Stimulated activated CD8-positive, alpha-beta memory T cell treated with anti-CD3 and anti-CD28 coated beads, Interleukin-4, amount 100 ng/mL, for 48 hours (primary cell): ENCODE measurements at regions not wholly inside any gene's neighbourhood (a gene's known extent, or its start where the extent isn't known, plus 50 kb on each side); places are given as distances from the start of the nearest gene placed in this dataset.

Experiments
- DNase-seq: peaks from one replicate; pipeline ENCODE4 v3.0.0-alpha.2; 2020

DNA sequence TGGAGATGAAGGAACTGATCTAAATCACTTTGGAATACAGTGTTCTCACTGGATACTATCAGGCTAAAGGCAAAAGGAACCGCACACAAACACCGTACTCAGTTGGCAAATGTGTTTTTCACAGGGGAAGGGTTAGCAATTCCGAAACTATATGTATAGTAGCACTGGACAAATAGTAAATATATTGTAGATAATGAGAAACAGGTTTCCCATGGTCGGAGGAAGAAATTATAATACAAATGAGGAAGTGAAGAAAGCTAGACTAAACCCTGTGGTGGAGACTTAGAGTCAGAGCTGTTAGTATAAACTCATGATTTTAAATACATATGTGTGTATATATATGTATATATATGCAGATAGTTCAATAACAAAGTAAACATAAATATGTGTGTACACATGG is 414.1 kb upstream of the SALL1 start:
- DNase-seq, result no peak

DNA sequence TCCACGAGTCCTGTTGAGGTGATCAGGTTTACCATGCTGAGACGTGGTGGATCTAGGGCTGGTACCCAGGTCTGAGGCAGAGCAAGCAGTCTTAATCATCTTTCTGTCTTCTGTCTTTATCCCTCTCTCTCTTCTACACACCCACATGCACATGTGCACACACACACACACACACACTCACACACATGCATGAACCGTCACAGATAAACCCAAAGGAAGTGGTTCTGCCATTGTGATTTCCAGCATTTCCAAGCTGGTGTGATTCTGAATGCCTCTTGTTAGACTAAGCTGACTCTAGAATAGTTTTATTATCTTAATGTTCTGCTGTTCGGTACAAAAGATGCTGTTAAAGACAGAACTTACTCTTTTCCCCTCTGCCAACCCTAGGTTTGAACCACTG is 411.8 kb upstream of the SALL1 start:
- no peak for DNase-seq

DNA sequence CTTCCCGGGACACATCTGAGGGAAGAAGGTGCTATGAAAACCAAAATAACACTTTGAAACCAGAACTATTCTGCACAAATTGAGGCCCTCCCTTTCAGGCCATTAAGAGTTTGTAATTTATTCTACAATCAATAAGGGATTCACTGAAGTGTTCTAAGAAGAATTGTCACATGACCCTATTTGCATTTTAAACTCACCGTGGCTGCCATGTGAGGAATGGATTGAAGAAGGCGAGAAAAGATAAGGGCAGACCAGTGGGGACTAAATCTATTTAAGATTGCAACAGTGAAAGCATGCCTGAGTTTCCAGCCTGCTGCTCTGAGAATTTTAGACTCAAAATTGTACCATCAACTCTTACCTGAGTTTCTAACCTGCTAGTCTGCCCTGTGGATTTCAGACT is 408.8 kb upstream of the SALL1 start:
- DNase-seq, result no peak

DNA sequence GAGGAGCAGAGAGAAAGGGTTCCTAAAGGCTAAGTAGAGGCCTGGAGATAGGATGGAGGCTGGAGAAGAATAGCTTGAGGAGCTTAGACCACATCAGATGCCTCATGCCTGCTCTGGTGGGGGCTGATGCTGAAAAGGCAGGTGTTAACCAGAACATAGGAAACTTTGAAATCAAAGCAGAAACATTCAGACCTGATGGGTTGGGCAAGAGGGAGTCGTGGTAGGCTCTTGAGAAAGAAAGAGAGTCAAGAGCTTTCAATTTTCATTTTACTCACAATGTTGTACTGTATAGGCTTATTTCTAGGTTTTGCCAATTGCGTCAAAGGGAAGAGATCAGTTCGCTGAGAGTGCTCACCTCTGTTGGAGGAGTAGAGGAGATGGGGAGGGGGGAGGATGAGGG is 406.6 kb upstream of the SALL1 start:
- DNase-seq, result no peak

DNA sequence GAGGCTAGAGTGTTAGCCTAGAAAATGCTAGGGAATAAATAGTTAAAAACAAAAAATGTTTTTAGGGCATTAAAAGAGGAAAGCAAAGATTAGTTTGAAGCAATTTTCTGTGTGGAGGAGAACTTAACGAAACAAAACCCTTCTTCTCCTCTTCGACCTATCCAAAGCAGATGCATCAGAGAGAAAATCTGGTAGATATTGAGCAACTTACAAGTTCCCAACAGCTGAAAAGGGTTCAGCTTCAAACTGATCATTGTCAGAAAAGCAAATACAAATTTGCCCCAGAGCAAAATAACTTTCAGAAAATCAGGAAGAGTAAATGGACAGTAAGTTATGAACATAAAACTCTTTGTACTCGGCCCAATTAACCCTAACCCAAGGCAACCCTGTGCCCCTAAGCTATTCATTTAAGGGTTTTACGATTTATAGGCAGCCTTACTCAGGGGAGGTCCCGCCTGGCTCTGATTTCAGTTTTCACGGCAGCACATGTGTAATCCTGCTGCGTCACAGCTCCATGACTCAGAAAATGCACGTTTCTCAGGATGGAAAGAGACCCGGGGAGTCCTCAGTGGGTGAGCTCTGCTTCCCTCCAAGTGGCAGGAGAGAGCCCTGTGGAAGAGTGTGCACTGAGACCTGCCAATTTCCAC is 405.7 kb upstream of the SALL1 start:
- DNase-seq, result no peak

DNA sequence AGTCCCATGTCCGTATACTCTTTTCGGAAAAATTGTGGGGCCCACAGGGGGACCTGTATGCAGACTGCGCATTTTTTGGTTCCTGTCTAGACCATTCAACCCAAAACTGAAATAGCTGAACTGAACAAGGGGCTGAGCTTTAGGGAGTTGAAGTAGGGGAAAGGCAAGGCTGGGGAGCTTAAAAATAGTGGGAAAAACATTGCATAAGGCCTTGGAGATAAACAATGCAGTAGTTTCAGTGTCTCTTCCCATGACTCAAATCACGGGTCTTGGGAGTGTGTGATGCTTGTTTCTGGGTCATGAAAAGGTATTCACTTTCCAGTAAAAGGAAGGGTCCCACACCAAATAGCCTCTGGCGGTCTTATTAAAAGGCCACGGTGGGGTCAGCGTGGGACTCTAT is 402.8 kb upstream of the SALL1 start:
- DNase-seq, result no peak

DNA sequence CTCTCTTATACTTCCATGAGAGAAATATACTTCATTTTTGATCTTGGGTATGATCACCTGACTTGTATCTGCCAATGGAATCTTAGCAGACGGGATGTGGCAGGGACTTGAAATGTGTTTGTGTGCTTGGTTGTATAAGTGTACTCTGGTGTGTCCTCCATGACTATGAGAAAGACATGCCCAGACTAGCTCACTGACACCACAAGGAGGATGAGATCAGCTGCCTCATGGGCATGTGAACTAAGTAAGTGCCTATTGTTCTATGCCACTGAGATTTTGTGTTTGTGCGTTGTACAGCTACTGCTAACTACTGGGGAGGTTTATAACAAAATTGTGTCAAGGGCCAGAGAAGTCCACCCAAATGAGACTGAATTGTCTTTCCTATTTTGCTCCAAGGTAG is 402.2 kb upstream of the SALL1 start:
- no peak for DNase-seq

DNA sequence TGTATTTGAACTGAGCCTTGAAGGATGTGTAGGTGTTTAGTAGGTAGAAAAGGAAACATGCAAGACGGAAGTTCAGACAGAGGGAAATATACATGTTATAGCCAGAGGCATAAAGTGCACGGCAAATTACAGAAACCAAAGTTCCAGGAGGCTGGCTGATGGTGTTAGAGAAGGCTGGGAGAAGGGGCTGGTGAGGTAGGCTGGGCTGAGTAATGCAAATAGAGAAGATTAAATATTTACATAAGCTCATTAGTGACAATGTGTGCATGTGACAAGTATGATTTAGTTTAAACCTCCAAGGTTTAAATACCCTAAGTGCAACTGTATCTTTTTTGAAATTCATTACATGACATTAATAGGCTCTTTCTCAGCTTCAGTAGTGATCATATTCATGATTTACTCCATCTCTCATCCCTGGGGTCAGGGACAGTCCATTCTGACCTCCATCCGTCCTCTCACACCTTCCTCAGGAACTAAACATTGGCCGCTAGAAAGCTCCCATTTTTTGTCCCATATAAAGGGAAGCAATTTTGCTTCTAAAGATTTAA is 399.8 kb upstream of the SALL1 start:
- DNase-seq, result no peak

DNA sequence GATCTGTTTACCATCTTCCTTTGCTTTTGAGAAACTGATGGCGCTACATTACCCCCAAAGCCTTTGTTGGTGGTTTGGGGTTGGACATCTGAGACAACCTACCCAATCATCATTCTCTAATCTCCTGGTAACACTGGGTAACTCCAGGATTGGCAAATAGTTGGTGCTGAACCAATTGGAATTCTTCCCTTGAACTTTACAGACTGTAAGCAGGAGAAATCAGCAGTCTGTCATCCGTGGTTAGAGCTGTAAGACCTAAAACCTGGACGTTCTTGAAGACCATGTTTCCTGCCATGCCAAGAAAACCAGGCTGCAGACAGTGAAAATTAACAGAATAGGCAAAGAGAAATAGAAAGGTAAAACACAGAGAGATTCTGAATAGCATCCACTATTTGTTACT is 398.8 kb upstream of the SALL1 start:
- DNase-seq, result no peak

DNA sequence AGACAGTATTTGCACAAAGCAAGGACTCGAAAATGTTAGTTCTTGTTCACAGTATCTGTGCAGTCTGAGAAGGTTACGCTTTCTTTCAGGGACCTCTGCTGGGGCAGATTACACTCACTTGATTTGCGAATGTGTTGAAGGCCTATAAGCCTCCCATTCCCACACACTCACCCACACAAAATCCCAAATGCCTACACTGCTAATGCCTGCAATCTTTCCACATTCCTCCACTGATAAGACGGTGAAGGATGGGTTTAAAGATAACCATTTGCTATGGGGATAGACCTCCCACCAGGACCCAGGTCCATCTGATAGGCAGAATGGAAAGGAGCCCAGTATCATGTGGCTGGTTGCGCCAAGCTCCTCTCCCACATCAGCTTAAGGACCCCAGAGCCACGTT is 394.9 kb upstream of the SALL1 start:
- no peak for DNase-seq

DNA sequence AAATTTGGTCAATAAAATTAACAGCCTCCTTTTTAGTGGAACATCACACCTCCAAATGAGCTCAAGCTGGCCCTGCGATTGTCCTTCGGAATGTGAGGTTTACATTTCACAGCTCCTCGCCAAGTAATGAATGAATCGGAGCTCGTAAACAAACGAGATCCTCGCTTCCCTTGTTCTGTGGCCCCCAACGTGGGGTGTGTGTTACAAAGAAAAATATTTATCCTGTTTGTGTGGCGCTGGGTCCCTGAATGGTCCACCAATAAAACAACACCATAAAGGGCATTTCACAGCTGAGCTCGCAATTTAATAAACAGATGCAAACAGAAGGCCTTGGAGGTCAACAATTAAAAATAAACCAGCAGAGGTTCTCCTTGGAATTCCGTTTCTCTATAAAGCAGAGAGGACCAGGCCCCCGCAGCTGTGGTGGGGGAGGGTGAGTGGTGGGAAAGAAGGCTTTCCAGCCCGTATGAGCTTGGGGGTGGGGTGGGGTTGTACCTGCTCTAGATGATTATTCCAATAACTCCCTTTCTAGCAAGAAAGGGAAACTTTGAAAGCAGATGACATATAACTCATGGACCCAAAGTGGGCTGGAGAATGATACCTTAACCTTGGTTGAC is 393.9 kb upstream of the SALL1 start:
- DNase-seq, result no peak

DNA sequence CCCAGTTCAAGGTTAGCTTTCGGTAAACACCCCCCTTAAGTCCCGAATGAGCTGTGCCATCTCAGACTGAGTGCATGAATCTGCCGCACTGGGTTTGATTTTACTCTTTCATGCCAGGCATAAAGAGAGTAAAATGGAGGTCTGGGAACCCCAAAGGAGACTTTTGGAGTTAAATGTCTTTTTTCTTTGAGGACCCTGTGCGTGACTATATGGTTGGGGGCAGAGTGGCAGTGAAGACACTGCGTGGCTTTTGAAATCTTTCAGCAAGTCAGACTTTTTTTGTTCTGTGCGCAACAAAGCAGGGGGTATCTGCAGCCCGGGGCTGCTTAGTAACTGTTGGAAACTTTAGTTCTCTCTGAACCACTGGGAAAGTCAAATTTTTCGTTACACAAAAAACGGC is 392.9 kb upstream of the SALL1 start:
- no peak for DNase-seq

DNA sequence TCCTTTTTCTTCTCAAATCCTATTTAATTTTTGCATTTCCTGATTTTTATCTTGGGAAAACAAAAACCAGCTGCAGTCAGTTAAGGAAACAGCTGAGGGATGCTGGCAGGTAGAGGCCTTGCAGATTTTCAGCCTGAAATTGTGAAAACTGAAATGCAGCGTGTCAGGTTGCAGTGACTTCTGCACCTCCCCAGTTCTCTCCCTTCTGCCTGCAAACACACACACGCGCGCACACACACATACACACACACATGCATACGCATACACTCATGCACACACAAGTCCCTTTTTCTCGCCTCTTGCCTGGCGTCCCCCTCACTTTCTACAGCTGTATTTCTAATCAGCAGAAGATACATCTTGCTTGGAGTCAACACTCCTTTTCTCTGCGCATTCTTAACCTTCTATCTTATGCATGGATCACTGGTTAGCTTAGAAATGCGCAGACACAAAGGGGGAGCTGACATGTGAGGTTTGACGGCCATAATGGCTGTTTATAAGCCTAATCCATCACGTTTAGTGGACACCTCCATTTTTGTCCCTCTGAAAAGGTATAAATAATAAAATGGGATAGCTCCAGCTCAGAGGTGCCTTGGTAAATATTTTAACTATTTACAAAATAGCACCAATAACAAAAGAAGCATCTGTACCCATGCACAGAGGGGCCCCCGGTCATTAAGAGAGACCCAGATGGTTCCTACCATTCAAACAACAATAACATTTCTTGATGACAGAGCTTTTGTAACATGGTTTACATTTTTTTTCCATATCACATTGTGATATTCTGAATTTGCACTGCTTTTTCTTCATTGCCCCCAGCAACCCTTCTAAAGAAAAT is 392.1 kb upstream of the SALL1 start:
- DNase-seq, result no peak

DNA sequence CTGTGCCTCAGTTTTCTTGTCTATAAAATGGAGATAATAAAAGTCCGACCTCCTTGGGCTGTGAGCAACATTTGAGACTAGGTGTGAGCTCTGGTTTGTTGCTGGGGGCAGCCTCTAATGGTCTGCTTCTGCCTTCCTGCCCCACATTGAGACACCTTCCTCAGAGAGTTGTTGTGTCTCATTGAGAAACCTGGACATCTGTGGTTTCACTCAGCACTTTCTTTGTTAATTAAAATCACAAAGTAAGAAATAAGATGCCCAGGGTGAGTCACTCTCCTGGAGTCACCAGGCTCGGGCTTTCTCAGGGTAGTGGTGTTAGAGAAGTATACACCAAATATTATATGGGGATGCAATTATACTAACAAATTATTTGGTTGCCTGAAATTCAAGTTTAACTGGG is 389.2 kb upstream of the SALL1 start:
- no peak for DNase-seq

DNA sequence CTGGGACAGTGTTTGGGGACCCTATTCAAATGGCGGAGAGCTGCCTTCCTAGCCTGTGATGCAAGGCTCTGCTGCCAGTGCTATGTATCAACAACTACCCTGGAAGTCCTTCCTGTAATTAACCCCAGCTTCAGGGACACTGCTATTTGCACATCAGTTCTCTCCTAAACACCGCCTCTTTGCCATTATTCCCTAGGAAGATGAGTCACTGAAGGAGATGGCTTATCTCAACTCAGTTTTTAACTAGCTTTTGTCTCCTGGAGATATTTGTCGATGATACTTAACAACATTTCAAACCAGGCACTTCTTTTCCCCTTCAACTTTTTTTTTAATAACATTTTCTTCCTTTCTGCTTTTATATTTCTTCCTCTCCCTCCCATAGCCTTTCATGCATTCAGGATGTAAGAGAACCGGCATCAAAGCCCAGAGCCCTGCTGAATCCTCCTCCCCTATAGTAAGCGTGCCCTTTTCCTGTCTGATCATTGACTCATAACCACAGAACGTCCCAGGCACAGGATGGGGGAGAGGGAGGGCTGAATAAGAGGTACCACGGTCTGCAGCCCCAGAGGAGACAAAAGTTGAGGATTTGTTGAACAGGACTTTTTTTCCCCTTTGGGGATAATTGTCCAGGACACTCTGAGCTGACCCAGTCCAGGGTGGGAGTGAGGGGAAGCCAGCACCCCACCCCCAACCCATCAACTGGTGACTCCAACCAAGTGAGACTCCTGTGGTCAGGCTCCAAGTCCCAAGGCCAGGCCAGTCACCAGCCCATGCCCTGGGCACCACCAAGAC is 387.8 kb upstream of the SALL1 start:
- DNase-seq, result no peak

DNA sequence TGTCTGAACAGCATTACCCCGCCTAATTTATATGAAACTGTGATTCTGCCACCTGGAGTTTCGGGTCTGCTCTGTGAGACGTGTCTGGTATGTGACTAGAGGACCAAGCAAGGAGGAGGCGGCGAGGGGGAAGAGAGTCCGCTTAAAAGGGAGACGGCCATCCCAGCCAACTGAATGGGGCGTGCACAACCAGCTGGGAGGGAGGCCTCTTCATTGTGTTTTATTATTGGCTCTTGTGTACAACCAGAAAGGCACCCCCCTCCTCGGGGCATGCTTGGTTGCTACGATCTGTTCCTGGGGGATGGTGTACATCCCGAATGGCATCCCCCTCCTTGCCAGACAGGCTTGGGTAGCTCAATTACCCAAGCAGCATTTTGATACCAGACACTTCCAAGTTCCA is 384.5 kb upstream of the SALL1 start:
- no peak for DNase-seq

DNA sequence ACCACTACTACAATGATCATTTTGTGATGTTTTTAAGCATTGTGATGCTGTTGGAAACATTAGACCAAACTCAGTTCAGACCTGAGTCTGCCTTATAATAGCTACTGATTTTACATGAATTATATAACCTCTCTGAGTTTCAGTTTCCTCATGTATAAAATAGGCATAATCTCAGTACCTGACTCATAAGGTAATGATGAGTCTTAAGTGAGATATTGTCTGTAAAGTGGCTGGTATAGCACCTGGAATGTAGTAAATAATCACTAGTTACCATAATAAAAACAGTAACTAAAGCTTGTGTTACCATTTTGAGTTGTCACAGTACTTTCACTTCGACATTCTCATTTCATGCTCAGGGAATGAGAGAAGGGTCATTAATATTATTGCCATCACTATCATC is 381.5 kb upstream of the SALL1 start:
- no peak for DNase-seq

DNA sequence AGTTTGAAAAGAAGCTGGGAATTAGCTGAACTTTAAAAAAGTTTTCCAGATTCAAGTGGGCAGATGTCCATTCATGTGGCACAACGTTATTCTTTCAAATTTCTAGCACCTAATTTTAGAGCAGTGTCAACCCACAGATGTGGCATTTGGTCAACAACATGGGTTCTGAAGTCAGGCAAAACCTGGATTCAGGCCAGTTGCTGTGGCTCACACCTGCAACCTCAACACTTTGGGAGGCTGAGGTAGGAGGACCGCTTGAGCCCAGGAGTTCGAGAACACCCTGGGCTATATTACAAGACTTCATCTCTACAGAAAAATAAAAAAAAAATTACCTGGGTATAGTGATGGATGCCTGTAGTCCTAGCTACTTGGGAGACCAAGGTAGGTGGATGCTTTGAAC is 380.2 kb upstream of the SALL1 start:
- DNase-seq, result no peak

DNA sequence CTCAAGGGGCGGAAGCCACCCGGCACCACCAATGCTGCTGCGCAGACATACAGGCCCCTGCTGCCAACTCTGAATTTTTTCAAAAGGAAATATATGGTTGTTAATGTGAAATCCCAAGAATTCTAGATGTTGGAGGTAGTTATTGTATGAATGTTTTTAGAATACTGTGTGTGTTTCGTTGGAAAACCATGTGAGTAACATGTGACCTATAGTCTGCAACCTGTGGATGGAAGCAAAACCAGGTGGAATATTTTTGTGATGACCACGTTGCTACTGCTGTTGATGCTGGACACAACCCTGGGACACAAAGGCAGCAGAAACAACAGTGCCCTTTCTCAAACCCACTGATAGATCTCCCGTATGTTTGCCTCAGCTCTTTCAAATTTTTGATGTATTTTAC is 376.3 kb upstream of the SALL1 start:
- DNase-seq, result no peak

DNA sequence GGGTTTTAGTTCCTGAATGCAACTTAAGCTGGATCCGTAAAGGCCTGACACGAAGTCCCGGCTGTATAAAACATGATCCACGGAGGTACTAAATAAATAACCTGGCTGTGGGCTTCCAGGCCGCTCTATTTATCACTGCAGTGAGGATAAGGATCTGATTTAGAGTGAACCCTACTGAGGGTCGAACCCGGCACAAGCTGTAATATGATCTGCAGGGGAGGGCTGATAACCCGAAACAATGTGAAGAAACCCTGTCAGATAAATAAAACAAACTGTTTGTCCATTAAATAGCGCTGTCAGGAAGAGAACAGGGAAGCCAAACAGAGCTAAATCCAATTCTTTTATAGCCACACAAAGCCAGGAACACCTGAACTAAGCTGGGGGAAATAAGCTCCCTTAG is 375.6 kb upstream of the SALL1 start:
- DNase-seq, result no peak

DNA sequence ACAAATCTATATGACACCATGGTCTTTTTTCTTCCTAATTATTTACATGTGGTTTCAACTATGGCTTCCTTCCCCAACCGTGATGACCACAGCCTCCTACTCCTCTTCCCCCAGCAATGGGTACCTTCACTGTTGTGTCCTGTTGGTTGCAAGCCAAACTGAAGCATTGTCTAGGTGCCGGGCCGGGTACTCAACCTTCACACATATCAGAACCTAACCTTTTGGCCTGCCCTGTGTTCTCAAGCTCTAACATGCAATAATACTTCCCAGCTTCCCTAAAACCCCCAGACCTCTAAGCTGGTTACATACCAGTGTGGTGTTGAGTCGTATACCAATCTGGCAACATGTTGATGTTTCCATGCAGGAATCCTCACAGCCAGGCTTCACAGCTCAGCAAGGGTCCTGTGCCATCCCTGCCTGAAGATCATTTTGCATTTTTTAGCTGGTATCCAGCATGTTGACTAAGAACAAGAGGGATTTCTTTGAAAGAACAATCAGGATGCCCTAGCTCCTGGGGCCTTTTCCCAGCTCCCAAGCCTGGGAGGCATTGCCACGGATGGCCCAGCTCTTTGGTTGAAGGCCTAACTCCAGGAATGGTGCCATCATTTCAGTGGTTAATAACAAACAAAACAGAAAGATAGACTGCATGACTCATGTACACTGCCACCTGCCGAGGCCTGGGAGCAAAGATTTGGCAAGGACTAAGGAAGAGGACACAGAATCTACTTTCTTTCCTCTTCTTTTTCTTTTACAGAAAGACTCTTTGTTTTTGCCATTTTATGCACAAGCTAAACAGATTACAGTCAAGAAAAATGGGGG is 373.7 kb upstream of the SALL1 start:
- no peak for DNase-seq

DNA sequence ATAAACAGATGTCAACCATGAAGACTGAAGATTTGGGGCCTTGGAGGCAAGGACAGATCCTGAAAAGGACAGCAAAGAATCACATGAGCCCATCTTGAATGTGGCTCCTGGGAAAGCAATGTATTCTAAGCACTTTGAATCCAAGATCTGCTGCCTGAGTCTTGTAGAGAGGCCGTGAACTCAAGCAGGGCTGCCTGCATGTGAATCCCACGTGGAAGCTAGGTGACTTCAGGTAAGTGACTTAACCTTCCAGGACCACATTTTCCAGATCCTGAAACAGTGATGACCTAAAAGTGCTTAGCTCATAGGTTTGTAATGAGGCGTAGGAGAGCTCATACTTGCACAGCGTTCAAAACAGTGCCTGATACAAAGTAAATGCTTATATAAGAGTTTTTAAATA is 373.0 kb upstream of the SALL1 start:
- DNase-seq, result no peak
